WI38 (cell line): ENCODE measurements at regions not wholly inside any gene's neighbourhood (a gene's known extent, or its start where the extent isn't known, plus 50 kb on each side); places are given as distances from the start of the nearest gene placed in this dataset.
"Not testable (repeated sequence)": the region's sequence is repeated elsewhere in the genome, so short reads cannot be mapped to it uniquely, and the experiment has no call there.

ENCODE experiments used
- H3K4me3 ChIP-seq: 2 replicates; pipeline ENCODE4 v1.5.1; 2011; ENCODE audit warnings: low read depth, mild to moderate bottlenecking, control low read depth, low read length
- CTCF ChIP-seq: IDR thresholded peaks from 2 replicates; pipeline ENCODE4 v1.5.1; 2012; ENCODE audit warnings: low read depth, mild to moderate bottlenecking, control low read depth, low read length

GRCh38 chr12:131597333-131597732 lies 113.6 kb upstream of the SFSWAP start:
- TF ChIP-seq CTCF: no peak

GRCh38 chr12:131598717-131599116 lies 112.2 kb upstream of the SFSWAP start:
- TF ChIP-seq CTCF: no peak
- no peak overlapping the region for H3K4me3 ChIP-seq

More at GRCh38 chr12:131597333-131597732, 113.6 kb upstream of the SFSWAP start:
- H3K4me3 ChIP-seq: no peak overlapping the region

GRCh38 chr12:131599190-131600159 lies 111.4 kb upstream of the SFSWAP start:
- no peak overlapping the region for H3K4me3 ChIP-seq
- TF ChIP-seq CTCF: no peak

GRCh38 chr12:131600160-131600532 lies 110.7 kb upstream of the SFSWAP start:
- no peak for TF ChIP-seq CTCF

DNA sequence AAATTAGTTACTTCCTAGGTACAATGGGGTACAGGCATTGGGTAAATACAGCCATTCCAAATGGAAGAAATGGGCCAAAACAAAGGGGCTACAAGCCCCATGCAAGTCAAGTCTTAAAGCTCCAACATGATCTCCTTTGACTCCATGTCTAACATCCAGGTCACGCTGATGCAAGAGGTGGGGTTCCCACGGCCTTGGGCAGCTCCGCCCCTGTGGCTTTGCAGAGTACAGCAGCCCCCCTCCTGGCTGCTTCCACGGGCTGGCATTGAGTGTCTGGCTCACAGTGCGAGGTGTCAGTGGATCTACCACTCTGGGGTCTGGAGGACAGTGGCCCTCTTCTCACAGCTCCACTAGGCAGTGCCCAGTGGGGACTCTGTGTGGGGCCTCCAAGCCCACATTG lies 109.4 kb upstream of the SFSWAP start:
- not testable (repeated sequence) for H3K4me3 ChIP-seq

More at GRCh38 chr12:131600160-131600532, 110.7 kb upstream of the SFSWAP start:
- no peak overlapping the region for H3K4me3 ChIP-seq

- no peak for TF ChIP-seq CTCF
- no peak overlapping the region for H3K4me3 ChIP-seq
Observed at GRCh38 chr12:131603106-131603938, 107.6 kb upstream of the SFSWAP start.

DNA sequence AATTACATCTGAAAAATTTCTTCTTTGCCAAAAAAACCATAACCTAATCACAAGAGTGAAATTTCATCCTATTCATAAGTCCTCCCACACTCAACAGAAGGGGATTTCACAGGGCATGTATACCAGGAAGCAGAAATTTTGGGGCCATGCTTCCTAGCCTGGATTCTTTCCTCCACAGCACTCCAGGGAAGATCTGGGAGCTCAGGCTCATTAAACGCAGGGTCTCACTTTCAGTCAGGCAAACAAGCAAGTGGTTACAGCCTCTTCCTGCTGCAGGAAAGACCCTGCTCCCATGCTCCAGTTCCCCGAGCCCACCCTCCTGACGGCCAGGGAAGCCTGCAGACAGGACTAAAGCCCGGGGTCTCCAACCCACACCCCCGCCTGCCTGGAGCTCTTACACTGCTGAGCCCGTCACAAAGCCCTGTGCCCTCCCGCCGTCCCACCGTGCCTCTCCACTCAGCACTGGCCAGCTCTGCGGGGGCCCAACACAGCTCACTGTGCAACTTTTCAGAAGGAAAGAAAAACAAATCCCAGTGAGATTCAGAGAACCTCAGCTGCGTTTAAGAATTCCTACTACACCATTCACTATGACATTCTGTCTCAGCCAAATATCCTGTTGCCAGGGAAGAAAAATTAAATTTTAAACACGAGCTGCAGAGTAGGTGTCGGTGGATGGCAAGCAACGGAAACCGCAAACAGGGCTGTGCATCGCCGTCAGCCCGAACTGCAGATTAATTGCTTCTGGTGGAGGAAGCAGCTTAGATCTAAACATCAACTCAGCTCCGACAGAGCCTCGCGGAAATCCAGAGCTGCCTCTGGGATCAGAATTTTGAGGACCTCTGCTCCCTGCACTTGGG lies 106.7 kb upstream of the SFSWAP start:
- TF ChIP-seq CTCF: no peak
- H3K4me3 ChIP-seq: no peak overlapping the region
